GM23248 (cell line): ENCODE measurements at regions not wholly inside any gene's neighbourhood (a gene's known extent, or its start where the extent isn't known, plus 50 kb on each side); places are given as distances from the start of the nearest gene placed in this dataset.

Source experiments
- EZH2 ChIP-seq: fragments of 200-600 bp; sonication (generic); IDR thresholded peaks from 2 replicates; pipeline ENCODE4 v1.6.1; 2018; ENCODE audit warnings: antibody characterized with exemption, mild to moderate bottlenecking; ENCODE audit not compliant: insufficient read depth, poor library complexity, severe bottlenecking
- EZH2phosphoT487 ChIP-seq: fragments of 200-600 bp; sonication (generic); IDR thresholded peaks from 2 replicates; pipeline ENCODE4 v1.6.1; 2018; ENCODE audit warnings: antibody characterized with exemption, moderate library complexity, mild to moderate bottlenecking, low read depth; ENCODE audit not compliant: insufficient read depth

- TF ChIP-seq EZH2phosphoT487 (no peak), EZH2 (no peak)
These were observed 94.6 kb upstream of the SALL1 start for GRCh38 chr16:51245658-51245995.
